ENCODE measurements at regions not wholly inside any gene's neighbourhood (a gene's known extent, or its start where the extent isn't known, plus 50 kb on each side); places are given as distances from the start of the nearest gene placed in this dataset.
"Not testable (repeated sequence)": the region's sequence is repeated elsewhere in the genome, so short reads cannot be mapped to it uniquely, and the experiment has no call there.

DNA sequence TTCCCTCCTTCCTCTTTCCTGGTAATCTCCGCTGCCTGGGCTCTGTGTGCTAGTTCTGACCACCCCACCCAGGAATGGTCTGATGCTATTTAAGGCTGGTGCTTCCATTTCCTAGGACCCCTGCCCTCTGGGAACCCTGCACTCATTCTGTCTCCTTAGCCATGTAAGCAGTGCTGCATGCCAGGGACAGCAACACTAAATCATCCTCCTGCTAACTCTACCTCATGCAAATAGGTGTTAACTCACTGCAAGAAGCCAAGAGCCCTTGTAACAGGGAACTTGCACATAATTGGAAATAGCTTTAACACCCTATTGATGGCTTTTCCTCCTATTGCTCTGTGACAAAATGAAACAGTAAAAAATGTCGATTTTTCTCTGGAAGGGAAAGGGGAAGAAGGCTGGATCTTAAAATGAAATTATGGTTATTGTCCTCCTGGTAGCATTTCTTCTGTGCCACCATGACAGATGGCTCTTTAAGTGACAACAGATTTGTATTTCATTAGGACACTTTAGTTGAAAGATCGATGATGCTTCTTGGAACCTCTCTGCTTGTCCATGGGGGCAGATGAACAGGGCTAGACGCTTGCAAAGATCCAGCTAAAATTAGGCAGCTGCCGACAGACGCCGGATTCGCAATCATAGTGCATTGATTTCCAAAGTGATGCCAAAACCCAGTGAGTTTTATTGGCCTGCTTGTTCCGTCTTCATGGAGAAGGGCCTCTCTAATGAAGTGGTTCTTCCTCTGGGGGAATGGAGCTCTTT is 551.7 kb downstream of the MATN1 start:
- no peak for DNase-seq (ENCODE audit: insufficient read length, low spot score)
- FAIRE-seq: no peak
- TF ChIP-seq TAF1 (IDR thresholded peaks at IDR 0.05; ENCODE audit: low read depth, low read length): no peak
- TF ChIP-seq PAX5 (IDR thresholded peaks at IDR 0.05; ENCODE audit: insufficient read depth, low read length, severe bottlenecking): no peak
- TF ChIP-seq POLR2AphosphoS5 (IDR thresholded peaks at IDR 0.05; ENCODE audit: low read depth, low read length): no peak
- no peak for TF ChIP-seq POLR2A (IDR thresholded peaks at IDR 0.05; ENCODE audit: low read depth, low read length)
- TF ChIP-seq SPI1 (IDR thresholded peaks at IDR 0.05; ENCODE audit: low read depth, low read length): no peak
- no peak for TF ChIP-seq POU2F2 (IDR thresholded peaks at IDR 0.05; ENCODE audit: low read depth, low read length)

DNA sequence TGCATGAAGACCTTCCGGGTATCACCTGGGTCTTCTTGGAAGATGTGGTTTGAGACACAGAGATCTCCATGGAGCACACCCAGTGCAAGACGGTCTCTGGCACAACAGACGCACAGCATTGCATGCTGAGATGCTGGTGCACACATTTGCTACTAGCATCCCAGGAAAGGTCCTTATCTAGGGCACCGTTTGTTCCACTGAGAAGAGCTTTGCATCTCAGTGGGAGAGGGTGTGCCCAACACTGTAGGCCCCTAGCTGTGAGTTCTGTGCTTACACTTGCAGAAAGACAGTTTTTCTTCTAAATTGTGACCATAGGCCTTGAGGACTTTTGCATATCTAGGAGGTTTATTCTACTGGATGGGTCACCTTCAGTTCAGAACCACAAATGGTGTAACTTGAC is 554.1 kb downstream of the MATN1 start:
- DNase-seq (ENCODE audit: insufficient read length, low spot score) (no peak), FAIRE-seq (no peak)
- TF ChIP-seq TAF1 (IDR thresholded peaks at IDR 0.05; ENCODE audit: low read depth, low read length): no peak
- TF ChIP-seq POLR2AphosphoS5 (IDR thresholded peaks at IDR 0.05; ENCODE audit: low read depth, low read length): no peak
- TF ChIP-seq SPI1 (IDR thresholded peaks at IDR 0.05; ENCODE audit: low read depth, low read length): no peak
- TF ChIP-seq POLR2A (IDR thresholded peaks at IDR 0.05; ENCODE audit: low read depth, low read length): no peak
- no peak for TF ChIP-seq POU2F2 (IDR thresholded peaks at IDR 0.05; ENCODE audit: low read depth, low read length)
- no peak for TF ChIP-seq PAX5 (IDR thresholded peaks at IDR 0.05; ENCODE audit: insufficient read depth, low read length, severe bottlenecking)

DNA sequence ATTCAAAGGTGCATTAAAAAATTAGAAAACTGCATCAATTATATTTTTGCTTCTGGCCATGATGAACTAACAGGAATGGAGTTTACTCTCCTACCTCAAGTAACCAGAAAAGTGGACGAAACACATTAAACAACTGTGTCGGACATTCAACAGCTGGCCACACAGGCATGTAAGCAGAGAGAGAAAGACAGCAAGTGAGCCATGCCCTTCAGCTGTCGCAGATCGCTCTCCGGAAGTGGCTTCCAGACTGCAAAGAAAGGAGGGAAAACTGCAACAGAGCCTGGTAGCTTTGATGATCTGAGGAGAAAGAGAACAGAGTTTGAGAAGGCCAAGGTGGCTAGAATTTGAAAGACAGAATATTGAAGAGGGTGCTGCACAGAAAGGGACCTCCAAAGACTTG is 557.2 kb downstream of the MATN1 start:
- FAIRE-seq (no peak), DNase-seq (ENCODE audit: insufficient read length, low spot score) (no peak)
- TF ChIP-seq POLR2AphosphoS5 (IDR thresholded peaks at IDR 0.05; ENCODE audit: low read depth, low read length) (no peak), PAX5 (IDR thresholded peaks at IDR 0.05; ENCODE audit: insufficient read depth, low read length, severe bottlenecking) (no peak), POU2F2 (IDR thresholded peaks at IDR 0.05; ENCODE audit: low read depth, low read length) (no peak), TAF1 (IDR thresholded peaks at IDR 0.05; ENCODE audit: low read depth, low read length) (no peak), POLR2A (IDR thresholded peaks at IDR 0.05; ENCODE audit: low read depth, low read length) (no peak), SPI1 (IDR thresholded peaks at IDR 0.05; ENCODE audit: low read depth, low read length) (no peak)

DNA sequence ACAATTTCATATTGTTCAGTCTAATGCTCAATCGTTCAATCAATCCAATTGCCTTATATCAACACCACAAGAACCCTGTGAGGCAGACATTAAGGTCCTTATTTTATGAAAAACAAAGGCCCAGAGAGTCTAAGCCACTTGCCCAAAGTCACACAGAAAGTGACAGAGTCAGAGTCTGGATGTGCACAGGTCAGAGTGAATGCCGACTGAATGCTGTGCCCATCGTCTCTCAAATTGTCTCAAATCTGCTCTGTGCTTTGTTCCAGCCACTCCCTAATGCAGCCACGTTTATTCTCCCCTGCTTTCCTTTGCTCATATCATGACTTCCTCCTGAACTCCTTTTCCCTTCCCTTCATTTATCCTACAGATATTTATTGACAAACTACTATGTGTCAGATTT is 558.3 kb downstream of the MATN1 start:
- FAIRE-seq (no peak), DNase-seq (ENCODE audit: insufficient read length, low spot score) (no peak)
- TF ChIP-seq POLR2A (IDR thresholded peaks at IDR 0.05; ENCODE audit: low read depth, low read length) (no peak), PAX5 (IDR thresholded peaks at IDR 0.05; ENCODE audit: insufficient read depth, low read length, severe bottlenecking) (no peak), SPI1 (IDR thresholded peaks at IDR 0.05; ENCODE audit: low read depth, low read length) (no peak), TAF1 (IDR thresholded peaks at IDR 0.05; ENCODE audit: low read depth, low read length) (no peak), POU2F2 (IDR thresholded peaks at IDR 0.05; ENCODE audit: low read depth, low read length) (no peak), POLR2AphosphoS5 (IDR thresholded peaks at IDR 0.05; ENCODE audit: low read depth, low read length) (no peak)

DNA sequence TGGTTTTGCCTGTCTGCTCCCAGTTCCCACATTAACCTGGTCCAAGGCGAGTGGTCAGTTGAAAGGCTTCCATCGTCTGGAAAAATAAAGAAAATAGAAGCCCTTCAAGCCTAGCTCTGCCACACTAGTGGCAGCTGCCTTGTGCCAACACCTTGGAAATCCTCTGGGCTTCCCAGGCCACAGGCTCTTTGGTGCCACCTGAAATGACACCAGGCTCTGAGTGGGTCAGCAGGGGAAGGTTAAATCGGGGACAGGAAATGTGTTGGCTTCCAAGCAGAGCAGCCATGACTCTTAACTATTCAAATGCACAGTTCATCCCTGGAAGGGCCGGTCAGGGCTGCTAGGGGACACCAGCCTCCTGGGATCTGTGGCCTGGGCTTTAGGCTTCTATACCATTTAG is 558.7 kb downstream of the MATN1 start:
- DNase-seq (ENCODE audit: insufficient read length, low spot score): no peak
- TF ChIP-seq POLR2AphosphoS5 (IDR thresholded peaks at IDR 0.05; ENCODE audit: low read depth, low read length): no peak
- no peak for TF ChIP-seq SPI1 (IDR thresholded peaks at IDR 0.05; ENCODE audit: low read depth, low read length)
- TF ChIP-seq POLR2A (IDR thresholded peaks at IDR 0.05; ENCODE audit: low read depth, low read length): no peak
- no peak for TF ChIP-seq TAF1 (IDR thresholded peaks at IDR 0.05; ENCODE audit: low read depth, low read length)
- no peak for TF ChIP-seq POU2F2 (IDR thresholded peaks at IDR 0.05; ENCODE audit: low read depth, low read length)
- no peak for FAIRE-seq

DNA sequence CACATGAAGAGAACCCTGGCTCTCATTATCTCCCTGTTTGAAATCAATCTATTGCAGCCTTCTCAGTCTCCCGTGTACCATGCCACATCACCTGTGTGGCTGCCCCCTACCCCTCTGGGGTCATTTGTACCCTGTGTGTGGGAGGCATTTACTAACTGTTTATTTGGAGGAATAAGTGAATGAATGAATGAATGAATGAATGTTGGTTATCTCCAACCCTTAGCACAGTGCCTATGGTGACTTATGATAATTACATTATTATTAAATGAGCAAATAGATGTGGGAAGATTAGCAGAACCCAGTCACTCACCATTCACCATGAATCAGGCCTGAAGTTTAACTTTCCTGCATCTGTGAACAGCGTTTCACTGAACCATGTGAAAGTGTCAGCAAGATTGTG is 560.8 kb downstream of the MATN1 start:
- DNase-seq (ENCODE audit: insufficient read length, low spot score) (no peak), FAIRE-seq (no peak)
- TF ChIP-seq PAX5 (IDR thresholded peaks at IDR 0.05; ENCODE audit: insufficient read depth, low read length, severe bottlenecking) (no peak), TAF1 (IDR thresholded peaks at IDR 0.05; ENCODE audit: low read depth, low read length) (no peak), POU2F2 (IDR thresholded peaks at IDR 0.05; ENCODE audit: low read depth, low read length) (no peak), POLR2A (IDR thresholded peaks at IDR 0.05; ENCODE audit: low read depth, low read length) (no peak), POLR2AphosphoS5 (IDR thresholded peaks at IDR 0.05; ENCODE audit: low read depth, low read length) (no peak), SPI1 (IDR thresholded peaks at IDR 0.05; ENCODE audit: low read depth, low read length) (no peak)

DNA sequence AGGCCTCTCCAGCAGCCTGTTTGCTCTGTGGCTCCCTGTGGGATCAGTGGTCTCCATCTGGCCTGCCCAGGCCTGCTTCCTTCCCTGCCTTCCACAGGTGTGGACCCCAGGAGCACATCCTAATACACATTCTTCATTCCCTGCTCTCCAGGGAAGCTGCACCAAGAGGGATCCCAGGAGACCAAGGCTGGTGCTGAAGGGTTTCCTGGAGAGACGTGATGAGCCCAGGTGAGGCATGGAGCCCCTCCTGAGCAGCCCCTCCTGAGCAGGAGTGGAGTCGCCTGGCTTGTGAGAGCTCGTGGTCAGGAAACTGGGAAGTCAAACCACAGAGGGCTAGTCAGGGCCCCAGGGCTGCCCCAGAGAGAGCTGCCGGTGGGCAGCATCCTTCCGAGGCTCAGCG is 561.4 kb downstream of the MATN1 start:
- FAIRE-seq (no peak), DNase-seq (ENCODE audit: insufficient read length, low spot score) (no peak)
- TF ChIP-seq POLR2AphosphoS5 (IDR thresholded peaks at IDR 0.05; ENCODE audit: low read depth, low read length): no peak
- no peak for TF ChIP-seq TAF1 (IDR thresholded peaks at IDR 0.05; ENCODE audit: low read depth, low read length)
- no peak for TF ChIP-seq POU2F2 (IDR thresholded peaks at IDR 0.05; ENCODE audit: low read depth, low read length)
- no peak for TF ChIP-seq POLR2A (IDR thresholded peaks at IDR 0.05; ENCODE audit: low read depth, low read length)
- no peak for TF ChIP-seq SPI1 (IDR thresholded peaks at IDR 0.05; ENCODE audit: low read depth, low read length)
- no peak for TF ChIP-seq PAX5 (IDR thresholded peaks at IDR 0.05; ENCODE audit: insufficient read depth, low read length, severe bottlenecking)

DNA sequence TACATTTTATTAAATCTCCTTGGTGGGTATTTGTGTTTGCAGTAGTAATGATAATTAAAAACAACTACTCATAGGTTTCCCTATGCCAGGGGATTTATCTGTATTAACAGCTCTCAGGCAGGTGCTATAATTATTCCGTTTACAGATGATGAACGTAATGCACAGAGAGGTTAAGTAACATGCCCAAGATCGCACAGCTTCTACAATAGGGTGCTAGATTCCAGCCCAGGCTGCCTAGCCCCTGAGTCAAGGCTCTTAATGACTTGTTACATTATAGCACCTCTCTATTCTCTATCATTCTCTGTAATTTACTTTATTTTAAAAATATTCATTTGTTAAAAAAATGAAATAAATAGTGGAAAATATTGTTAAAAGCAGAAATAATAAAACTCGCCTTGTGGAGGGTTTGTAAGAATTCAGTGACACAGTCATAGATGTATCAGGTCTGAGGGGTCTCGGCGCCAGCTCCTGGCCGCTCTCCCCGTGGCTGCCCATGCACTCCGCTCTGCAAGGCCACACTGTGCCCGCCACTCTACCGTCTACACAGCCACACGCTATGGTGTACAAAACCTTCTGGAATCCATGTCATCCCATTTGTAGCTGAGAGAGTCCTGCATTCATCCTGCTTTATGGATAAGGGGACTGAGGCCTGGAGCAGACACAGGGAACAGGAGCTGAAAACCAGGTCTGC is 562.2 kb downstream of the MATN1 start:
- TF ChIP-seq TAF1 (IDR thresholded peaks at IDR 0.05; ENCODE audit: low read depth, low read length) (no peak), POU2F2 (IDR thresholded peaks at IDR 0.05; ENCODE audit: low read depth, low read length) (no peak), SPI1 (IDR thresholded peaks at IDR 0.05; ENCODE audit: low read depth, low read length) (no peak), POLR2AphosphoS5 (IDR thresholded peaks at IDR 0.05; ENCODE audit: low read depth, low read length) (no peak), POLR2A (IDR thresholded peaks at IDR 0.05; ENCODE audit: low read depth, low read length) (no peak), PAX5 (IDR thresholded peaks at IDR 0.05; ENCODE audit: insufficient read depth, low read length, severe bottlenecking) (no peak)
- no peak for FAIRE-seq
- no peak for DNase-seq (ENCODE audit: insufficient read length, low spot score)

DNA sequence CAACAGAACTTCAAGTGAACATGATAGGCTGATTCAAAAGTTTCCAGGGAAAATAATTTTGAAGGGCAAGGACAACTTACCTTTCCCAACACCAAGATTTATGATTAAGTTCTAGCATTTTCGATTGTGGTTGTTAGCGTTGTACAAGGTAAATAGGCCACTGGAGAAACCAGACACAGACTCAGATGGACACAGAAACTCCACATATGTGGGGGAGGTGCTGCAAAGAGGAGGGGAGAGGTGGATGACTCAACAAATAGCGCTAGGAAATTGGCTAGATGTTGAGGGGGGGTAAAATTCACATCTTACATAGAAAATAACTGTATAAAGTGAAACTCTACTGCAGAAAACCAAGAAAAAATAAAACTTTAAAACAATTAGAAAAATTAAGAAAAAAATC is 564.4 kb downstream of the MATN1 start:
- TF ChIP-seq POLR2A (IDR thresholded peaks at IDR 0.05; ENCODE audit: low read depth, low read length) (no peak), POU2F2 (IDR thresholded peaks at IDR 0.05; ENCODE audit: low read depth, low read length) (no peak), PAX5 (IDR thresholded peaks at IDR 0.05; ENCODE audit: insufficient read depth, low read length, severe bottlenecking) (no peak), SPI1 (IDR thresholded peaks at IDR 0.05; ENCODE audit: low read depth, low read length) (no peak), TAF1 (IDR thresholded peaks at IDR 0.05; ENCODE audit: low read depth, low read length) (no peak), POLR2AphosphoS5 (IDR thresholded peaks at IDR 0.05; ENCODE audit: low read depth, low read length) (no peak)
- DNase-seq (ENCODE audit: insufficient read length, low spot score) (no peak), FAIRE-seq (no peak)

DNA sequence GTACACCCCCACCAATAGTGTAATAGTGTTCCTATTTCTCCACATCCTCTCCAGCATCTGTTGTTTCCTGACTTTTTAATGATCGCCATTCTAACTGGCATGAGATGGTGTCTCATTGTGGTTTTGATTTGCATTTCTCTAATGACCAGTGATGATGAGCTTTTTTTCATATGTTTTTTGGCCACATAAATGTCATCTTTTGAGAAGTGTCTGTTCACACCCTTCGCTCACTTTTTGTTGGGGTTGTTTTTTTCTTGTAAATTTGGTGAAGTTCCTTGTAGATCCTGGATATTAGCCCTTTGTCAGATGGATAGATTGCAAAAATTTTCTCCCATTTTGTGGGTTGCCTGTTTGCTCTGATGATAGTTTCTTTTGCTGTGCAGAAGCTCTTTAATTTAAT is 567.7 kb downstream of the MATN1 start:
- not testable (repeated sequence) for DNase-seq (ENCODE audit: insufficient read length, low spot score); FAIRE-seq

DNA sequence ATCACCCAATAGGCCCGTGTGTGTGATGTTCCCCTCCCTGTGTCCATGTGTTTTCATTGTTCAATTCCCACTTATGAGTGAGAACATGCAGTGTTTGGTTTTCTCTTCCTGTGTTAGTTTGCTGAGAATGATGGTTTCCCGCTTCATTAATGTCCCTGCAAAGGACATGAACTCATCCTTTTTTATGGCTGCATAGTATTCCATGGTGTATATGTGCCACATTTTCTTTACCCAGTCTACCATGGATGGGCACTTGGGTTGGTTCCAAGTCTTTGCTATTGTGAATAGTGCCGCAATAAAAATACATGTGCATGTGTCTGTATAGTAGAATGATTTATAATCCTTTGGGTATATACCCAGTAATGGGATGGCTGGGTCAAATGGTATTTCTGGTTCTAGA is 568.1 kb downstream of the MATN1 start:
- not testable (repeated sequence) for DNase-seq (ENCODE audit: insufficient read length, low spot score); FAIRE-seq
